K562 (cell line): ENCODE measurements at regions not wholly inside any gene's neighbourhood (a gene's known extent, or its start where the extent isn't known, plus 50 kb on each side); places are given as distances from the start of the nearest gene placed in this dataset.

Source experiments
- ATAC-seq: fragments of 200-7000 bp; cut with Tn5 transposase; 3 replicates; pipeline ENCODE4 v1.9.1; 2020; ENCODE audit warnings: moderate library complexity
- BruUV-seq: library from RNA; stranded (reverse); fragments of 400-500 nt; replicated peaks from 2 replicates; lab custom pipeline; 2021; lab: Mats Ljungman, UMichigan
- CTCF ChIA-PET: fragments of 300-600 bp; formaldehyde crosslinking; extraction: SDS; loops from one replicate; lab custom pipeline; 2021; ENCODE audit warnings: low intra/inter-chr PET ratio; lab: Yijun Ruan, JAX
- POLR2A ChIA-PET: fragments of 300-600, 350-650 bp; sonication (Branson Sonifier 250); formaldehyde crosslinking; extraction: SDS; loops from one replicate; lab custom pipeline; 2021; ENCODE audit warnings: antibody characterized with exemption, inconsistent platforms; lab: Yijun Ruan, JAX
- DNase-seq, 4 experiments: peaks; one replicate each; pipeline versions ENCODE4 v3.0.0 to v3.0.0-alpha.2; 2011 to 2018; ENCODE audit warnings: low spot score in 3 of 4, mixed read lengths in 3 of 4; ENCODE audit errors: extremely low read depth in 1 of 4
- FAIRE-seq: peaks from 2 replicates; lab custom pipeline; 2011; peaks lifted over from hg19 to GRCh38; lab: Jason Lieb, UNC
- H2AFZ ChIP-seq: 2 replicates; pipeline ENCODE4 v1.6.0; 2011; ENCODE audit warnings: low read depth, low read length, control low read depth, inconsistent platforms
- H3K27ac ChIP-seq: fragments of 200-600 bp; 3 replicates; pipeline ENCODE4 v1.8.0; 2011; ENCODE audit warnings: low read depth, mild to moderate bottlenecking, control low read depth, inconsistent platforms, low read length, moderate library complexity, mixed read lengths; ENCODE audit errors: extremely low read depth
- H3K27me3 ChIP-seq, 2 experiments: fragments of 300-600 bp in 1 of 2; 2 replicates in 1 of 2; 3 replicates in 1 of 2; pipeline versions ENCODE4 v1.6.0 to v1.8.0; 2011; ENCODE audit warnings: inconsistent platforms in 2 of 2, low read length in 2 of 2, mild to moderate bottlenecking in 1 of 2, mixed read lengths in 1 of 2, moderate library complexity in 1 of 2; ENCODE audit not compliant: control insufficient read depth in 2 of 2, insufficient read depth in 2 of 2
- H3K36me3 ChIP-seq: fragments of 300-600 bp; 3 replicates; pipeline ENCODE4 v1.8.0; 2011; ENCODE audit warnings: mild to moderate bottlenecking, low read length, inconsistent platforms; ENCODE audit not compliant: control insufficient read depth, insufficient read depth
- H3K4me1 ChIP-seq, 2 experiments: fragments of 200-600 bp in 1 of 2; replicated peaks in 1 of 2; 2 replicates in 1 of 2; 3 replicates in 1 of 2; pipeline versions ENCODE4 v1.5.1 to v1.8.0; 2011; ENCODE audit warnings: inconsistent platforms in 2 of 2, low read length in 2 of 2, mild to moderate bottlenecking in 1 of 2, mixed read lengths in 1 of 2, moderate library complexity in 1 of 2; ENCODE audit not compliant: control insufficient read depth in 2 of 2, insufficient read depth in 2 of 2
- H3K4me2 ChIP-seq: 2 replicates; pipeline ENCODE4 v1.6.1; 2011; ENCODE audit warnings: low read length, control low read depth, inconsistent platforms, mixed read lengths; ENCODE audit not compliant: insufficient read depth
- H3K4me3 ChIP-seq: fragments of 200-600 bp; sonication (generic), shearing (Covaris generic); 2 replicates; pipeline ENCODE4 v1.5.1; 2016; ENCODE audit warnings: control low read depth, inconsistent platforms
- H3K79me2 ChIP-seq: fragments of 200-600 bp; 3 replicates; pipeline ENCODE4 v1.8.0; 2011; ENCODE audit warnings: low read length, inconsistent platforms; ENCODE audit not compliant: control insufficient read depth, insufficient read depth
- H3K9ac ChIP-seq, 2 experiments: 2 replicates each; pipeline versions ENCODE4 v1.6.0 to v1.6.1; 2011; ENCODE audit warnings: low read depth in 2 of 2, low read length in 2 of 2, control low read depth in 1 of 2, inconsistent platforms in 1 of 2, mild to moderate bottlenecking in 1 of 2, mixed read lengths in 1 of 2; ENCODE audit not compliant: insufficient read depth in 1 of 2
- H3K9me1 ChIP-seq: one replicate; pipeline ENCODE4 v1.6.0; 2011; ENCODE audit warnings: inconsistent platforms, mild to moderate bottlenecking, low read length, moderate library complexity; ENCODE audit not compliant: control insufficient read depth, insufficient read depth
- H3K9me3 ChIP-seq: replicated peaks from 2 replicates; pipeline ENCODE4 v1.5.1; 2011; ENCODE audit warnings: low read depth, low read length, inconsistent platforms; ENCODE audit not compliant: control insufficient read depth, insufficient read depth
- H4K20me1 ChIP-seq: replicated peaks from 2 replicates; pipeline ENCODE4 v1.6.1; 2011; ENCODE audit warnings: low read length, inconsistent platforms, mixed read lengths; ENCODE audit not compliant: control insufficient read depth, insufficient read depth
- CCNT2 ChIP-seq: IDR thresholded peaks from 2 replicates; pipeline ENCODE4 v1.6.1; 2011; ENCODE audit warnings: borderline replicate concordance, low read depth, mild to moderate bottlenecking, moderate library complexity, mixed read lengths, low read length; ENCODE audit not compliant: insufficient read length; ENCODE audit errors: extremely low read depth
- MAZ ChIP-seq, 2 experiments: fragments of 450-650 bp in 1 of 2; sonication (generic) in 1 of 2; formaldehyde crosslinking; IDR thresholded peaks in 1 of 2; conservative IDR thresholded peaks in 1 of 2; 2 replicates each; pipeline versions ENCODE4 v1.4.0 to v1.5.0; 2020; ENCODE audit warnings: mild to moderate bottlenecking in 1 of 2, missing genetic modification reagents in 1 of 2
- MXD1 ChIP-seq: fragments of 250-450 bp; sonication (Bioruptor Pico); IDR thresholded peaks from 2 replicates; pipeline ENCODE4 v1.8.0; 2021; ENCODE audit warnings: borderline replicate concordance, mild to moderate bottlenecking, moderate library complexity; ENCODE audit not compliant: poor library complexity, severe bottlenecking
- NUFIP1 ChIP-seq: fragments of 450-650 bp; IDR thresholded peaks from 2 replicates; pipeline ENCODE4 v1.6.1; 2018; ENCODE audit not compliant: partially characterized antibody
- PTBP1 ChIP-seq: fragments of 200-400 bp; formaldehyde crosslinking; IDR thresholded peaks from 2 replicates; pipeline ENCODE4 v1.6.1; 2017; ENCODE audit warnings: low read depth, low read length
- STAG1 ChIP-seq: sonication (generic); formaldehyde crosslinking; IDR thresholded peaks from 2 replicates; pipeline ENCODE4 v1.5.0; 2020; ENCODE audit warnings: missing genetic modification reagents, borderline replicate concordance
- USF2 ChIP-seq: sonication (generic); formaldehyde crosslinking; IDR thresholded peaks from 2 replicates; pipeline ENCODE4 v1.5.0; 2020; ENCODE audit warnings: missing genetic modification reagents
- WGBS: fragments of 100-300 bp; shearing (Covaris generic); methylation state at CpG from one replicate; pipeline ENCODE4 v1.1.6; 2016; ENCODE audit warnings: low coverage, mixed read lengths; ENCODE audit not compliant: insufficient coverage; ENCODE audit errors: missing lambda C conversion rate; 5-methylcytosine and 5-hydroxymethylcytosine counted together
- in situ Hi-C: fragments of 300-500 bp; cut with MboI; formaldehyde crosslinking; loops from 4 replicates; pipeline ENCODE4 v1.15.0; 2018; ENCODE audit warnings: inconsistent platforms, mixed read lengths
- intact Hi-C: fragments of 100-400 bp; cut with micrococcal nuclease; formaldehyde crosslinking; loops from 2 replicates; pipeline ENCODE4 v1.14.2; 2022

- no peak overlapping the region for H3K27ac ChIP-seq
- DNase-seq (no peak), ATAC-seq (no peak), FAIRE-seq (no peak)
- H3K27me3 ChIP-seq: no peaks in the 10 kb centered on the region
- in situ Hi-C loops: no loop called here
- POLR2A ChIA-PET: interaction anchor here (1.5 kb wide), 1 partner anchor 94 kb away, joined by 3 read pairs; no protein-coding TSS in a partner anchor
- no peaks in the 10 kb centered on the region for H3K79me2 ChIP-seq
- no peaks in the 10 kb centered on the region for H3K4me1 ChIP-seq
- no peaks in the 10 kb centered on the region for H4K20me1 ChIP-seq
- H3K4me3 ChIP-seq: no peak overlapping the region
- H2AFZ ChIP-seq: no peak overlapping the region
- 0% methylated on average over 3 of the region's 3 CpGs for WGBS
- H3K9me1 ChIP-seq: no peaks in the 10 kb centered on the region
- H3K36me3 ChIP-seq: no peaks in the 10 kb centered on the region
- TF ChIP-seq MAZ (CRISPR knock-in tag; conservative IDR thresholded peaks at IDR 0.05 in 1 of 2, IDR thresholded peaks at IDR 0.05 in 1 of 2): no peak
- no peak for TF ChIP-seq MXD1 (CRISPR knock-in tag)
- TF ChIP-seq USF2 (CRISPR knock-in tag): no peak
- TF ChIP-seq PTBP1: no peak
- TF ChIP-seq STAG1 (CRISPR knock-in tag): no peak
- TF ChIP-seq NUFIP1: no peak
- no peak for TF ChIP-seq CCNT2
- no peak overlapping the region for H3K4me2 ChIP-seq
- no peak overlapping the region for H3K9ac ChIP-seq
- no peaks in the 10 kb centered on the region for H3K9me3 ChIP-seq
- CTCF ChIA-PET: no interaction called here
- no TSS peak for BruUV-seq
- intact Hi-C loops: no loop called here
Observed at GRCh38 chr15:45747426-45747825, 112.6 kb downstream of the SQOR start.
